Endothelial cell of umbilical vein (primary cell): ENCODE measurements at regions not wholly inside any gene's neighbourhood (a gene's known extent, or its start where the extent isn't known, plus 50 kb on each side); places are given as distances from the start of the nearest gene placed in this dataset.

Experiments
- BruUV-seq: library from RNA; stranded (reverse); fragments of 400-500 nt; replicated peaks from 2 replicates; lab custom pipeline; 2021; lab: Mats Ljungman, UMichigan
- CTCF ChIA-PET: fragments of 300-600, 350-600 bp; sonication (Branson Sonifier 250); formaldehyde crosslinking; loops from one replicate; lab custom pipeline; 2021; ENCODE audit warnings: antibody characterized with exemption, inconsistent platforms; lab: Charles Lee
- POLR2A ChIA-PET: fragments of 300-600, 350-600 bp; sonication (Branson Sonifier 250); formaldehyde crosslinking; loops from one replicate; lab custom pipeline; 2021; ENCODE audit warnings: antibody characterized with exemption, inconsistent platforms; lab: Charles Lee
- DNase-seq: peaks from one replicate; pipeline ENCODE4 v3.0.0-alpha.2; 2011; ENCODE audit warnings: low read depth, low spot score
- FAIRE-seq: peaks from 2 replicates; lab custom pipeline; 2011; peaks lifted over from hg19 to GRCh38; lab: Jason Lieb, UNC
- H2AFZ ChIP-seq: 2 replicates; pipeline ENCODE4 v1.6.0; 2012; ENCODE audit warnings: low read depth, low read length, control low read depth, inconsistent platforms
- H3K27ac ChIP-seq: 2 replicates; pipeline ENCODE4 v1.5.1; 2011; ENCODE audit warnings: low read depth, mild to moderate bottlenecking, control low read depth, low read length, moderate library complexity; ENCODE audit not compliant: insufficient read depth
- H3K27me3 ChIP-seq, 2 experiments: 2 replicates each; pipeline versions ENCODE4 v1.6.0 to v1.6.1; 2011; ENCODE audit warnings: low read length in 2 of 2, mixed read lengths in 1 of 2; ENCODE audit not compliant: control insufficient read depth in 2 of 2, insufficient read depth in 2 of 2
- H3K36me3 ChIP-seq, 2 experiments: 2 replicates in 1 of 2; 3 replicates in 1 of 2; pipeline ENCODE4 v1.5.1; 2011; ENCODE audit warnings: low read length in 2 of 2, mild to moderate bottlenecking in 1 of 2, moderate library complexity in 1 of 2; ENCODE audit not compliant: control insufficient read depth in 2 of 2, insufficient read depth in 2 of 2; ENCODE audit errors: extremely low read depth in 1 of 2
- H3K4me1 ChIP-seq: 3 replicates; pipeline ENCODE4 v1.5.1; 2011; ENCODE audit warnings: mild to moderate bottlenecking, low read length; ENCODE audit not compliant: control insufficient read depth, insufficient read depth; ENCODE audit errors: extremely low read depth
- H3K4me2 ChIP-seq: 2 replicates; pipeline ENCODE4 v1.6.1; 2011; ENCODE audit warnings: low read length, control low read depth, mixed read lengths; ENCODE audit not compliant: insufficient read depth
- H3K4me3 ChIP-seq, 3 experiments: fragments of 200-600 bp in 1 of 3; sonication (generic), shearing (Covaris generic) in 1 of 3; replicated peaks in 1 of 3; 2 replicates each; pipeline ENCODE4 v1.5.1; 2011 to 2016; ENCODE audit warnings: control low read depth in 3 of 3, low read length in 3 of 3, mild to moderate bottlenecking in 2 of 3, inconsistent platforms in 1 of 3, low read depth in 1 of 3, moderate library complexity in 1 of 3; ENCODE audit not compliant: insufficient read depth in 1 of 3
- H3K79me2 ChIP-seq: 2 replicates; pipeline ENCODE4 v1.6.0; 2012; ENCODE audit warnings: low read length, inconsistent platforms; ENCODE audit not compliant: control insufficient read depth, insufficient read depth
- H3K9ac ChIP-seq: replicated peaks from 2 replicates; pipeline ENCODE3; 2011; ENCODE audit warnings: low read length, control low read depth; ENCODE audit not compliant: insufficient read depth; ENCODE audit errors: extremely low read depth
- H3K9me1 ChIP-seq: replicated peaks from 3 replicates; pipeline ENCODE4 v1.6.0; 2011; ENCODE audit warnings: mild to moderate bottlenecking, low read length; ENCODE audit not compliant: control insufficient read depth, insufficient read depth; ENCODE audit errors: extremely low read depth
- H3K9me3 ChIP-seq: replicated peaks from 2 replicates; pipeline ENCODE4 v1.5.1; 2012; ENCODE audit warnings: low read length, inconsistent platforms; ENCODE audit not compliant: control insufficient read depth, insufficient read depth
- H4K20me1 ChIP-seq: replicated peaks from 2 replicates; pipeline ENCODE3; 2011; ENCODE audit warnings: mild to moderate bottlenecking, low read length; ENCODE audit not compliant: control insufficient read depth, insufficient read depth; ENCODE audit errors: extremely low read depth
- EZH2 ChIP-seq: IDR thresholded peaks from 2 replicates; pipeline ENCODE4 v1.6.1; 2012; ENCODE audit warnings: borderline replicate concordance, low read depth, mild to moderate bottlenecking, moderate library complexity, low read length, inconsistent platforms; ENCODE audit not compliant: severe bottlenecking
- FOS ChIP-seq: IDR thresholded peaks from 2 replicates; pipeline ENCODE4 v1.6.1; 2011; ENCODE audit warnings: mild to moderate bottlenecking, low read length, moderate library complexity, borderline replicate concordance; ENCODE audit not compliant: insufficient read depth
- GATA2 ChIP-seq: IDR thresholded peaks from 2 replicates; pipeline ENCODE4 v1.7.0; 2011; ENCODE audit warnings: low read depth, mild to moderate bottlenecking, moderate library complexity, mixed read lengths, low read length; ENCODE audit not compliant: insufficient read length, insufficient read depth
- JUN ChIP-seq: IDR thresholded peaks from 2 replicates; pipeline ENCODE4 v1.6.1; 2011; ENCODE audit warnings: borderline replicate concordance, low read depth; ENCODE audit not compliant: insufficient read length, insufficient read depth
- MAX ChIP-seq: IDR thresholded peaks from 2 replicates; pipeline ENCODE4 v1.6.1; 2011; ENCODE audit not compliant: insufficient read depth, insufficient read length
- MYC ChIP-seq: IDR thresholded peaks from one replicate; pipeline ENCODE4 v1.6.1; 2011; ENCODE audit warnings: mild to moderate bottlenecking, low read depth, low read length
- POLR2A ChIP-seq: IDR thresholded peaks from 2 replicates; pipeline ENCODE4 v1.6.1; 2012; ENCODE audit warnings: low read depth, mild to moderate bottlenecking, control low read depth, low read length
- POLR2AphosphoS5 ChIP-seq: IDR thresholded peaks from 2 replicates; pipeline ENCODE4 v1.6.1; 2012; ENCODE audit warnings: low read depth, mild to moderate bottlenecking, control low read depth, low read length, moderate library complexity; ENCODE audit not compliant: insufficient read depth
- dilution Hi-C: fragments of 300-500 bp; cut with MboI; formaldehyde crosslinking; loops from one replicate; pipeline ENCODE4 v1.15.0; 2019; ENCODE audit warnings: low sequenced_read_pairs; ENCODE audit not compliant: extremely low pct_ligation_motif_present
- intact Hi-C: fragments of 100-400 bp; cut with micrococcal nuclease; formaldehyde crosslinking; loops from one replicate; pipeline ENCODE4 v1.10.0; 2022
- TF ChIP-seq, protein P1 (sequence below), 2 donors: IDR thresholded peaks; 1 replicate in 1 of 2; 2 replicates in 1 of 2; pipeline ENCODE4 v1.5.1; 2011; ENCODE audit warnings: low read length in 2 of 2, mild to moderate bottlenecking in 2 of 2, moderate library complexity in 2 of 2, control low read depth in 1 of 2, inconsistent platforms in 1 of 2, low read depth in 1 of 2; ENCODE audit not compliant: insufficient read depth in 1 of 2; ENCODE audit errors: extremely low read depth in 1 of 2

DNA sequence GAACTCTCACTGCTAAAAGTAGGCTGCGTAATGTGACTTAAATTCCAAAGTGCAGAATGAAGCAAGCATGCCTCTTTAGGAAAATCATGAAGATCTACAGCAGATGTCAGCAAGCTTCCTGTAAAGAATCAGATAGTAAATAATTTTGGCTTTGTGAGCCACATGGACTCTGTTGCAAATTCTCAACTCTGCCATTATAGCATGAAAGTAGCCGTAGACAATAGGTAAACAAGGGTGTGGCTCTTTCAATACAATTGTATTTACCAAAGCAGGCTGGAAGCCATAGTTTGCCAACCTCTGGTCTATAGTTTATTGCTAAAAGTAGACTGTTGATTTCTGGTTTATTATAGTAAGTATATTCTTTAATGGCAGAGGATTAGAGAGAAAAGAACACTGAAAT lies 80.3 kb upstream of the FAM9B start:
- TF ChIP-seq FOS (no peak), POLR2A (no peak), POLR2AphosphoS5 (no peak), JUN (no peak), MAX (no peak), GATA2 (no peak), EZH2 (no peak), MYC (no peak)
- ChIA-PET POLR2A (no interaction called here), CTCF (no interaction called here)
- Histone ChIP-seq H3K27ac (no peak overlapping the region), H3K4me1 (no peaks in the 10 kb centered on the region), H3K9me3 (no peaks in the 10 kb centered on the region), H3K4me3 (no peak overlapping the region), H3K9me1 (no peaks in the 10 kb centered on the region), H3K4me2 (no peak overlapping the region), H2AFZ (no peak overlapping the region), H3K79me2 (no peaks in the 10 kb centered on the region), H4K20me1 (no peaks in the 10 kb centered on the region), H3K27me3 (no peaks in the 10 kb centered on the region), H3K9ac (no peak overlapping the region), H3K36me3 (no peaks in the 10 kb centered on the region)
- FAIRE-seq (no peak), DNase-seq (no peak)
- no TSS peak for BruUV-seq
- intact Hi-C loops, result no loop called here
- dilution Hi-C loops, result no loop called here

- no peak overlapping the region for H3K4me3 ChIP-seq
- no peak overlapping the region for H3K27ac ChIP-seq
- intact Hi-C loops, result no loop called here
- no TSS peak for BruUV-seq
- no peaks in the 10 kb centered on the region for H4K20me1 ChIP-seq
- FAIRE-seq (no peak), DNase-seq (no peak)
- H3K9ac ChIP-seq, result no peak overlapping the region
- POLR2A ChIA-PET, result no interaction called here
- H3K4me2 ChIP-seq, result no peak overlapping the region
- H3K27me3 ChIP-seq, result no peaks in the 10 kb centered on the region
- H2AFZ ChIP-seq, result no peak overlapping the region
- no peaks in the 10 kb centered on the region for H3K9me3 ChIP-seq
- no peaks in the 10 kb centered on the region for H3K79me2 ChIP-seq
- no peaks in the 10 kb centered on the region for H3K36me3 ChIP-seq
- dilution Hi-C loops, result no loop called here
- TF ChIP-seq GATA2 (no peak), MAX (no peak), POLR2AphosphoS5 (no peak), POLR2A (no peak), MYC (no peak), EZH2 (no peak), JUN (no peak), FOS (no peak)
- TF ChIP-seq, protein P1, sequence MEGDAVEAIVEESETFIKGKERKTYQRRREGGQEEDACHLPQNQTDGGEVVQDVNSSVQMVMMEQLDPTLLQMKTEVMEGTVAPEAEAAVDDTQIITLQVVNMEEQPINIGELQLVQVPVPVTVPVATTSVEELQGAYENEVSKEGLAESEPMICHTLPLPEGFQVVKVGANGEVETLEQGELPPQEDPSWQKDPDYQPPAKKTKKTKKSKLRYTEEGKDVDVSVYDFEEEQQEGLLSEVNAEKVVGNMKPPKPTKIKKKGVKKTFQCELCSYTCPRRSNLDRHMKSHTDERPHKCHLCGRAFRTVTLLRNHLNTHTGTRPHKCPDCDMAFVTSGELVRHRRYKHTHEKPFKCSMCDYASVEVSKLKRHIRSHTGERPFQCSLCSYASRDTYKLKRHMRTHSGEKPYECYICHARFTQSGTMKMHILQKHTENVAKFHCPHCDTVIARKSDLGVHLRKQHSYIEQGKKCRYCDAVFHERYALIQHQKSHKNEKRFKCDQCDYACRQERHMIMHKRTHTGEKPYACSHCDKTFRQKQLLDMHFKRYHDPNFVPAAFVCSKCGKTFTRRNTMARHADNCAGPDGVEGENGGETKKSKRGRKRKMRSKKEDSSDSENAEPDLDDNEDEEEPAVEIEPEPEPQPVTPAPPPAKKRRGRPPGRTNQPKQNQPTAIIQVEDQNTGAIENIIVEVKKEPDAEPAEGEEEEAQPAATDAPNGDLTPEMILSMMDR (IDR thresholded peaks at IDR 0.05; ENCODE audit: extremely low read depth in 1 of 2, insufficient read depth in 1 of 2, low read depth in 1 of 2, low read length in 2 of 2), result no peak
- CTCF ChIA-PET, result interaction anchor here (1.4 kb wide), 1 partner anchor 18 kb away, joined by 3 read pairs; no protein-coding TSS in a partner anchor
- H3K4me1 ChIP-seq, result no peaks in the 10 kb centered on the region
- H3K9me1 ChIP-seq, result no peaks in the 10 kb centered on the region
These were observed 83.9 kb upstream of the FAM9B start for GRCh38 chrX:9117851-9118250.
